GF-D8 (cell line): ENCODE measurements at regions not wholly inside any gene's neighbourhood (a gene's known extent, or its start where the extent isn't known, plus 50 kb on each side); places are given as distances from the start of the nearest gene placed in this dataset.
A peak's percentile ranks its signal among the peaks of the same experiment; 100 is the strongest.
"Not testable (repeated sequence)": the region's sequence is repeated elsewhere in the genome, so short reads cannot be mapped to it uniquely, and the experiment has no call there.

Experiments used
- DNase-seq: peaks from one replicate; lab custom pipeline; 2025; lab: John Stamatoyannopoulos, UW

- no peak for DNase-seq
Measured at GRCh38 chrX:65883556-65883955, 156.3 kb downstream of the VSIG4 start.

DNA sequence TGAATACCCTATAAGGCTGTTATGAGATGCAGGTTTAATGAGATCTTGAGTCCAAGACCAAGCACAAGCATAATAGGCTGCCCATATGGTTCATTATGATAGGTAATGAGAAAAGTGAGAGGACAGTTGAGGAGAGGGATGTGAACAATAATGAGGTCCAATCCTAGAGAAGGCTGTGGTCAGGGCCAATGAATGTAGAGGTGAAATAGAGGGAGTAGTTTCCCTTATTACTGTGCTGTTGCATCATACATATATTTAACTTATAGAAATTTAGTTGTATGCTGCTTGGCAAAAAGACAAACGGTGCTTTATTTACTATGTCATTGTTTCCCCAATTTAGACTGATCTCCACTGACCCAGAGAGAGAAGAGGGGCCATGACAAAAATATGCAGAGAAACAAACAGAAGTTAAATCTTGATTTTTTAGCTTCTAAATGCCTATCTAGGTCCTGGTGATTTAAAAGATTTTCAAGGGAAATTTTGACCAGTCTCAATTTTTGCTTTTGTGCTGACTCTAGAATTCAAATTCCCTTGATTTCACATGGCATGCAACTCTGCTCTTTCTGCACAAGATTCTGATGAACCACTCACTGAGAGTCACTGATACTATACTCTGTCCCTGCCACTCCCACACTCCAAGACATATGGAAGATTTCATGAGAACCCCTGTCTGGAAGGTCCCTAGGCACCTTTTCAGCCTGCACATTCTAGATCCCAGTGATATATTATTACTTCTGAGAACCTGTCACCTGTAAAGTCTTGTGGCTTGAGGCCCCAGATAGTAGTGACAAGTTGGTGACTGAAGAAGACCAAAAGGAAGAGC, 159.7 kb downstream of the VSIG4 start:
- no peak for DNase-seq

DNA sequence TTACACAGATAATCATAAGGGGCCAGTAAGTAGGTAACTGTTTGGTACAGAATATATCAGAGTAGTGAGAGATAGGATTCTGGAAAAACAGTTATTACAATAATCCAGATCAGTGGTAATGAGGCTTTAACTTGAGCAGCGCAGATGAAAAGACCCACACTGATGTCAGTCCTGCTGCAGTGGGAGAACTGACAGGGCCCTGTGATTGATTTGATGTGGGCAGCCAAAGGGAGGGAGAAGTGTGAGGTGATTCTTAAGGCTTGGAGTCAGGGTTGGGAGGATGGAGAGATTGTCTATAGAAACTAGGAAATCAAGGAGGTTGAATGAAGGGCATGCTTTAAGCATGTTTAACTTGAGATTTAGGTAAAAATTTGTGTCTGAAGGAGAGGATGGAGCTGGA, 161.4 kb downstream of the VSIG4 start:
- no peak for DNase-seq

GRCh38 chrX:65877953-65878352, 161.9 kb downstream of the VSIG4 start:
- no peak for DNase-seq

DNA sequence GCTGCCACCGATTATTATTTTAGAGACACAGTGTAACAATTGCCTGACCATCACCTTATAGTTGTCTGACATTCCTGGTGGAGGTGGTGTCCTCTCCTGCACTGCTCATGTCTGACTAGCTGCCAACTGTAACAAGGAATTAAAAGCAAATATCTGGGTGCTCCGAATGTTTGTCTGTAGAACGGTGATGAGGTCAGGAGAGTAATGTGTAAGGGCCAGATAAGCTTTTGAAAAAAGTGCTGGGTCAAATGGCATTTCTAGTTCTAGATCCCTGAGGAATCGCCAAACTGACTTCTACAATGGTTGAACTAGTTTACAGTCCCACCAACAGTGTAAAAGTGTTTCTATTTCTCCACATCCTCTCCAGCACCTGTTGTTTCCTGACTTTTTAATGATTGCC, 164.3 kb downstream of the VSIG4 start:
- DNase-seq: not testable (repeated sequence)

DNA sequence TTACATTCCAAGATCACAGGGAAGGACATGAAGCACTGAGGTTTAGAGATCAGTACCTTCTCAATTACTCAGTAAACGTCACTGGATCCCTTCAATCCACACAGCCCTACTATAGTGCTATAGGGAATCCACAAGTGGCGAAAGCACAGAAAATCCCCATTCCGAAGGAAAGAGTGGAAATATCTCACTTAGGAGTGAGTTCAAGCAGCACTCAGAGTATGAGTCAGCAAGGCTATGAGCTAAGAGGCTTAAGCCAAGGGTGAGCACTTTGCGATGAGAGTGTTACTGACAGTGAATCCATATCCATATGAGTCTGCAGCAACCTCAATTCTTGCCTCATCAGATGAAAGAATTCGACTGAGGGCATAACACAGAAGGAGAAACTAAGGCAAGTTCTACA, 165.1 kb downstream of the VSIG4 start:
- no peak for DNase-seq

- no peak for DNase-seq
Measured at GRCh38 chrX:65874110-65874509, 165.8 kb downstream of the VSIG4 start.

DNA sequence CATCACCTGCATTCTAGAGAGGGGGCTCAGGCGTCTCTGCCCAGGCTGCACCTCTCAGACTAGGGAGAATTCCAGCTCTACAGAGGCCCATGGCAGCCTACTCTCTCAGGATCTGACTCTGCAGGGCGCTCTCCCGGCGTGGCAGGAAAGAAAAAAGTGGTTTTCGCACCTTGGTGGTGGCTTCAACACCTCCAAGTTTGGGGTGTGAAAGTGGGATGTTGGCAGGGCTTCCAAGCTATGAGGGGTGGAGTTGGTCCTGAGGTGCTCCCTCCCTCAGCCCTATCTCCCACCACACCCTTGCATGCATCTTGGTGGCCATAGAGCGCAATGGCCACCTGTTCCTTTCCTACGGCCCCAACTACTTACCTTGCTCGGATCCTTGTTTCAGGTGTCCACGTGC, 166.5 kb downstream of the VSIG4 start:
- no peak for DNase-seq

DNA sequence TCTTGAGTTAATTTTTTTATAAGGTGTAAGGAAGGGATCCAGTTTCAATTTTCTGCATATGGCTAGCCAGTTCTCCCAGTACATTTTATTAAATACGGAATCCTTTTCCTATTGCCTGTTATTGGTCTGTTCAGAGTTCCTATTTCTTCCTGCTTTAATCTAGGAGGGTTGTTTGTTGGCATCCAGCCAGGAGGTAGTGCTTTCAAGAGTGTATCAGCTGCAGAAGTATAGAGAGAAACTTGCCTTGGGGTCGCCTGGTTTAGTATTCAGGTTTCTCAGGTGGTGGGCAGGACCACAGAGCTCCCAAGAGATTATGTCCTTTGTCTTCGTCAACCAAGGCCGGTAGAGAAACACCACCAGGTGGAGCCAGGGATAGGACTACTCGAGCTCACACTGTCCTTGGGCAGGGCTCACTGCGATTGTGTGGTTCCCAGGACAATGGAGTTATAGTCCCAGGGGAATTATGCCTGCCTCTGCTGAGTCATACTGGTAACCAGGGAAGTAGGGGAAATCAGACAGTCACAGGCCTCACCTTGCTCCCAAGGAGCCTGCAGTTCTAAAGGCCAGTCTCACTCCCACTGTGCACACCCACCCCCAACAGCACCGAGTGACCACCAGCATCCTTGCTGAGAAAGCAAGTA, 168.1 kb downstream of the VSIG4 start:
- DNase-seq: no peak

DNA sequence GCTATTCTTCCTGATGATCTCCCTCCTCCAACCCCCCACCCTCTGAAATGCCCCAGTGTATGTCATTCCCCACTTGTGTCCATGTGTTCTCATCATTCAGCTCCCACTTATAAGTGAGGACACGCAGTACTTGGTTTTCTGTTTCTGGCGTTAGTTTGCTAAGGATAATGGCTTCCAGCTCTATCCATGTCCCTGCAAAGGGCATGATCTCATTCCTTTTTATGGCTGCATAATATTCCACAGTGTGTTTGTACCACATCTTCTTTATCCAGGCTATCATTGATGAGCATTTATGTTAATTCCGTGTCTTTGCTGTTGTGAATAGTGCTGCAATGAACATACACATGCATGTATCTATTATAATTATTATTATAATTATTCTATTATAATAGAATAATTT, 169.3 kb downstream of the VSIG4 start:
- DNase-seq: not testable (repeated sequence)

- DNase-seq: no peak
Measured at GRCh38 chrX:65866773-65867172, 173.1 kb downstream of the VSIG4 start.

GRCh38 chrX:65866146-65866545, 173.7 kb downstream of the VSIG4 start:
- no peak for DNase-seq

- DNase-seq: no peak
Measured at GRCh38 chrX:65862638-65863037, 177.2 kb downstream of the VSIG4 start.

DNA sequence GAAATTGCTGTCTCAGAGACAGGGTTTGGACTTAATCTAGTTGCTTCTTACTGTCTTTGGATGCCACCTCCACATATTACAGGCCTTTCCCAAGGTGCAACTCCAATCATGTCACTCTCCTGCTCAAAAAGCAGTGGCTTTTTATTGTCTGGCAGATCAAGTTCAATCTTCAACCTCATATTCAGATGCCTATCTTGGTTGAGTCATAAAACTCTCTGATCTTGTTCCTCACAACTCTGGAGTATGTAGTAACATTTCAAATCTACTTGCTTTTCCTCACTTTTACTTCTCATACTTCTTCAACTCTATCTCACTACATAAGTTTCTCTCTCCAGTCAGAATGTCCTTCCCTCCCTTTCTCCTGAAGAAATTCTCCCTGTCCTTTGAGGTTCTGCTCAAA, 180.6 kb downstream of the VSIG4 start:
- no peak for DNase-seq

- DNase-seq: not testable (repeated sequence)
Measured at GRCh38 chrX:65854437-65854836, 185.4 kb downstream of the VSIG4 start.

- not testable (repeated sequence) for DNase-seq
Measured at GRCh38 chrX:65851306-65851705, 183.9 kb downstream of the MSN start.

GRCh38 chrX:65850821-65851220, 183.4 kb downstream of the MSN start:
- not testable (repeated sequence) for DNase-seq

DNA sequence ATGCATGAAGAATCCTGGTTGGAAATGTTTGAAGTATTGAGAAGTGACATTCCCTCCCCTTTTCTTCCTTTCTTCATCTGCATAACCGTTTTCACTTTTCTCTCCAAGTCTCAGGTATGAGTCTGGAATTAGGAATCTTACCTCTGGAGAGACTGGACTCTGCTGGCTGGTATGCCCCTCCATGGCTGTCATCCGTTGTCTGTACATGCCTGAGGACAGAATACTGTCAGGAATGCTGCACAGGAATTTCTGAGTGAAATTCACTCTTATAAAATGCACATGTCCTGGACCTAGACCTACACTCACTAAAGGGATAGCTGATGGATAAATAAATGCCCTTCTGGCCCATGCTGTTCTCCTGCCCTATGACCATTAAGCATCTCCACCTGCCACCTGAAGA, 179.5 kb downstream of the MSN start:
- no peak for DNase-seq

GRCh38 chrX:65841263-65841662, 173.8 kb downstream of the MSN start:
- no peak for DNase-seq

DNA sequence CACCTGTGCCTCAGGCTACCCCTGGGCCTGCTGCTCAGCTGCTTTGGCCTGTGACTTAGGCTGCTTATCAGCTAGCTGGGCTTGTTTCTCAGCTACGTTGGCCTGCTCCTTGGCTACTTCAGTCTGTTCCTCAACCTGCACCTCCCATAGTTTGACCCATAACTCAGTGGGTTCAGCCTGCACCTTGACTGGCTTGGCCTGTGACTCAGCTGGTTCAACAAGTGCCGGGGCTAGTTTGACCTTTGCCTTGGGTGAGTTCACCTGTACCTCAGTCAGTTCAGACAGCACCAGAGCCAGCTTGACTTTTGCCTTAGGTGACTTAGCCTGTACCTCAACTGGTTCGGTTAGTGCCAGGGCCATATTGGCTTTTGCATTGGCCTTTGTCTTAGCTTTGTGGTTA, 171.2 kb downstream of the MSN start:
- no peak for DNase-seq

DNA sequence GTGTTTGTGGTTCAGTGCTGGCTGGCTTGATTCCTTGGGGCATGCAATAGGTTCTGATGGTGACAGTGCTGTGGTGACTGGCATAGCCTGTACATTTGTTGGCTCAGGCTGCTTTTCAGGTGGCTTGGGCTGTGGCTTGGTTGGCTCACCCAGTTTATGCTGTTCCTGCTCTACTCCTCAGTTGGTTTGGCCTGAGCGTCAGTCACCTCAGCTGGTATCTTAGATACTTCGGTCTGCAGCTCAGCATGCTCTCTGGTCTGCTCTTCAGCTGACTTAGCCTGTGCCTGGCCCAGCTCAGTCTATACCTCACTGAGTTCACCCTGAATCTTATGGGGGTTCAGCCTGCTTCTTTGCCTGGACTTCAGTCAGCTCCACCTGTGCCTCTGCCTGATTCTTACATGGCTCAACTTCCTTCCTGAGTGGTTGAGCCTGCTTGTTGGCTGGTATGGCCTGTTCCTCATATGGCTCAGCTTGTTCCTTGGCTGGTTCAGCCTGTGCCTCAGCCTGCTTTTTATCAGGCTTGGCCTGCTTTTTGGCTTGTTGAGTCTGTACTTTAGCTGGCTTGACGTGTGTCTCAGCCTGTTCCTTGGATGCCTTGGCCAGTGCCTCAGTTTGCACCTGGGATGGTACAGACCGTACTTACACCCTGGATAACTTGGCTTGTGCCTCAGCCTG, 170.6 kb downstream of the MSN start:
- peak; percentile 47 for DNase-seq

GRCh38 chrX:65831268-65831667, 163.8 kb downstream of the MSN start:
- no peak for DNase-seq

DNA sequence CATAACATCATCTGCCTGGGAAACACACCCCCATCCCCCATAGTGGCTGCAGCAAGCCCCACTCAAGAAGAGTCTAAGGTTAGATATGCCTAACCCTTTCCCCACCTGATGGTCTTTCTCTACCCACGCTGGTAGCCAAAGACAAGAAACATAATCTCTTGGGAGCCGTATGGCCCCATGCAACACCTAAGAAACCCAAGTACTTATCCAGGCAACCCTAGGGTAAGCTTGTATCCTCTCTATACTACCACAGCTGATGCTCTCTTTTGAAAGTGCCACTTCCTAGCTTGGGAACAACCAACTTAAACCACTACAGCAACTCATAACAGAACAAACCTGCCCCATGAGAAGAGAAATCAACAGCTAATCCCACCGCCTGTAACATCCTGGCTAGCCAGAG, 161.1 kb downstream of the MSN start:
- no peak for DNase-seq
